Inferior parietal cortex (tissue), 1 donor: ENCODE measurements at regions not wholly inside any gene's neighbourhood (a gene's known extent, or its start where the extent isn't known, plus 50 kb on each side); places are given as distances from the start of the nearest gene placed in this dataset.
A peak's percentile ranks its signal among the peaks of the same experiment; 100 is the strongest.
"Not testable (repeated sequence)": the region's sequence is repeated elsewhere in the genome, so short reads cannot be mapped to it uniquely, and the experiment has no call there.

ENCODE experiments used
- DNase-seq: peaks from one replicate; pipeline ENCODE4 v3.0.0-alpha.2; 2016; ENCODE audit errors: extremely low spot score

DNA sequence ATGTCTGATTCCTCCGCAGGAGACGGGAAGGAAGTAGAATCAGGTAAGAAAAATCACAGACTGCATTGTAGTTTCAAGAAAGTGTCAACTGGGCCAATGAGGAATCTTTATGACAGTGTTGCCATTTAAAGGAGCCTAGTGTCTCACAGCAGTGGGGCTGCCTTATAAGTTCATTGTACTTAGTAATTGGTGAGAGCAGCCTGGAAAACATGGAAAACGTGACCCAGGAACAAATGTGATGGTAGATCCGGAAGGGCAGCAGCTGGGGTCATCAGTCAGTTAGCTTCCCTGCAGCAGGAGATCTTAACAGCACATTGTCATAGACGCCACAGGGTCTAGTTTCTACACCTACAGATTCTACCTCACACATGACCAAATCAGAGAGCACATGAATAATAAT is 630.0 kb upstream of the LMO3 start:
- no peak for DNase-seq

DNA sequence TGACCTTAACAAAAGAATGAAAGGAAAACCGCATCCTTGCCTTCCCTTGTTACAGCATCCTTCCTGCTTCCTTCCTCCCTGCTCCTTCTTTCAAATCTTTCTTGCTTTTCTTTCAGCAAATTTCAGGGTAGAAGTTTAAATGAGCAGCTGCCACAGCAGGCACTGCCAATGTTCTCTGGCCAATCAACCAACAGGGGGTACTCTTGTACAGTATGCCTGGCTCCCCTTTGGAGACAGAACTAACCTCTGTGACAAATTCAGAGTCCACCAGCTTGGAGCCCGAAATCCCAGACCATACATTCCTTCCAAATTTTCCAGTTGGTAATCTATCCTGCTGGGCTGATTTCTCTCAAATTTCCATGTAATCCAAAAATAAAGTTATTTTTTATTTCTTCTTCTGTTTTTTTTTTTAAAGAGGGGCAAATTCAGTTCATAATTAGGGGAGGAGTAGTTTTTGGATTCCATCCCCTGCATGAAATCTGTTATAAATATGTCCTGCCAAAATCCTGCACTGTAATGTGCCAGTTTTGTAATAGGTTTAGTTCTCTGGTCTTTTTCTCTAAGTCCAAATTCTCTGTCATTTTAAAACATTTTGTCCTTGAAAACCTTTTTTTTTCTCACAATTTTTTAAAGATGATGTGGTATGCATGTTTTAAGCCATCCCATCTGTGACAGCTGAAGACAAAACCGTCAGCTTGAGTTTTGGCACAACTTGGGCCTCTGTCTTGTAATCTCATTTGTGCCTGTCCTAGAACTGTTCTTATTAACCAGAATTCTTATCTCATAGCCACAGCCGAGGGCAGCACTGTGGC is 610.0 kb upstream of the LMO3 start:
- peak; percentile 59 for DNase-seq

DNA sequence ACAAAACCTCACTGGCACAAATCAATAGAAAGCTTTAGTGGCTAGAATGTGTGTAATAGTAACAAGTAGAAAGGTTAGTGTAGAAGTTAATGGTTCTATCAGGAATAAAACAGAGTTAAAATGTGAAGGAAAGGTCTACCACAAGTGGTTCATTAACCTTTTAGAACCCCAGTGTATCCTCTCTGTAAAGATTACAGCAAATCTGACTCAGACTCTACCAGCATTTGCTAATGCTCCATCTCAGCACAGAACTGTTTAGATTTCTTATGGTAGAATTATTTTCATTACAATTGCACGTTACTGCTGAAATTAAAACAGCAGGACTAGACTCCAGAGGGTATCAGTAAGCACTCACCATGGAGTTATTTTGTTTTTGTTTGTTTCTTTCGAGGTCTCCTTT is 609.0 kb upstream of the LMO3 start:
- no peak for DNase-seq

DNA sequence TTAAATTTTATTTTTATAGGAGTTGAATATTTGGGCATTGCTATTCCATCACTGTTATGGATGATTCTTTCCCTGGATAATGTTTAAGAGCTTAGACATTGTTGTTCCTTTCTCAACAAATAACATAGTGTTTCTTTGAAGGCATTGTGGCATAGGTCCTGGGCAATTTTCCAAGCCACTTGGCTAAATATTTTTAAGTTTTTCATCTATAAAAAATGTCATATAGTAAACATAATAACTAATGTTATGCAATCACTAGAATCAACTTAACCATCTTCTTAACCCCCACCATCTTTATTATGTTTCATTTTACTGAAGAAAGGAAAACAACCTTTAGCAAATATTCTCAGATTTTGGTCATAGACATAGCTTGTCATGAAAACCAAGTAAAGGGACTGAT is 600.6 kb upstream of the LMO3 start:
- DNase-seq: no peak

DNA sequence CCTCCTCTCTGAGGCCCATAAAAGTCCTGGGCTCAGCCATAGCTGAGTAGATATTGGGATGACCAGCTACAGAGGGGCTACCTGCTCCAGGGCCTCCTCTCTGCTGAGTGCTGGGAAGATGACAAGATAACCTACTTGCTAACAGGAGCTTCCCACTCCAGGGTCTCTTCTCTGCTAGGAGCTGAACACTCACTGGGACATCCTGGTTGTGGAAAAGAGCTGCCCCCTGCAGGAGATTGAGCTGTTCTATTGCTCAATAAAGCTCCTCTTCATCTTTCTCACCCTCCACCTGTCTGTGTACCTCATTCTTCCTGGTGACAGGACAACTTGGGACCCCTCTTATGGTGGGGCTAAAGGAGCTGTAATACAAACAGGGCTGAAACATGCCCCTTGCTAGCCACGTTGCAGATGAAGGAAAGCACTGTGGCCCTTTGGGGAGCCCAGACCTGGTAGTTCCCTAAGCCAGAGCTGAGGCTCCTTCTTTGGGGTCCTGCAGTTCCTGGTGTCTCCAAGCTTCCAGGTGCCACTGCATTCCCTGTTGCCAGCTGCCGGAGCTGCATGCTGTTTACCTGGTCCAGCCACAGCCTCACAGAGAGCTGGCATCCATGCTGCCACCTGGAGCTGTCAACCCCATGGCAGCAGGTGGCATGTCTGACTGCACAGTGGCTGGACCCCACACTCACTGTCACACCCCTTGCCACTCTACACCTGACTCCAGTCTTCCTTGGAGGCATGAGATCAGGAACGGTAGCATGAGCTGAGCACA is 598.5 kb upstream of the LMO3 start:
- no peak for DNase-seq

DNA sequence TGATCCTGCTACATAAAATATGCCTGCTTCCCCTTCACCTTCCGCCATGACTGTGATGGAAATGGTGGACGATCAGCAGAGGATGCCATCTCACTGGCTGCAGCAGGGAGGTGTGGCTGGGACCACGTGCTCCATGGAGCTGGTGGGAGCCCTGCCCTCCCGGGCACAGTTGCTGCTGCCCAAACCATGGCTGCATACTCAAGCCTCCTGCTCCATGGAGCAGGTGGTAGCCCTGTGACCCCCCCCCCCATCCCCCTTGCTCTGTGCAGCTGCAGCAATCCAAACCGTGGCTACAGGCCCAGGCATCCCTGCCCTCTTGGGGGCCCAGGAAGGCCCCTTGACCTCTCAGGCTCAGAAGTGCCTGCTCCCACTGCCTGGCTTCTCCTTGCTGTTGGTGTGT is 597.5 kb upstream of the LMO3 start:
- DNase-seq: no peak

DNA sequence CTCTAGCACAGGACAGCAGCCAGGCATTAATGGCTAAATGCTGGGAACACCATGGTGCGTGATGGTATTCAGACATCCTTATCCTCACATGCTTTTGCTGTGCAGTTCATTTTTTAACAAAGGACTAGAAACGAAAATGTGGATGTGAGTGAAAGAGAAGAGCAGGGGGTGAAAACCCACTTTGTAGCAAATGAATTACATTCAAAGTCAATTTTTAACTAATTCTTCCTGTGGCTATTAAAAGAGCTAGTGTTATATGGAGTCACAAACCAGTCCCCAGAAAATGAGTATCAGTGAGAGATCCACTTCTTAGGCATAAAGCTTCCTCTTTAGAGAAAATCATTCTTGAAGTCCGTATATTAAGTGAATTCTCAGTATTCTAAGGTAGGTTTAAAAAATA is 592.0 kb upstream of the LMO3 start:
- DNase-seq: no peak

DNA sequence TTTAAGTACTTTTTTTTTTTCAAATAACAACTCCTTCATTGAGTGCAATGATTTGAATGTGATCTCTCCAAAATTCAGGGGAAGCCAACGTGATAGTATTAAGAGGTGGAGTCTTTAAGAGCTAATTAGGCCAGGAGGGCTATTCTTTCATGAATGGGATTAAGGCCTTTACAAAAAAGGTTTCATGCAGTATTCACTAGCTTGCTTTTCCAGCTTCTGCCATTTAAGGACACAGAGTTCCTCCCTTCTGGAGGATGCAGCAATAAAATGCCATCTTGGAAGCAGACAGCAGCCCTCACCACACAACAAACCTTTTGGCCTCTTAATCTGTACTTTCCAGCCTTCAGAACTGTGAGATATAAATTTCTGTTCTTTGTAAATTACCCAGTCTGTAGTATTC is 586.8 kb upstream of the LMO3 start:
- DNase-seq: no peak

DNA sequence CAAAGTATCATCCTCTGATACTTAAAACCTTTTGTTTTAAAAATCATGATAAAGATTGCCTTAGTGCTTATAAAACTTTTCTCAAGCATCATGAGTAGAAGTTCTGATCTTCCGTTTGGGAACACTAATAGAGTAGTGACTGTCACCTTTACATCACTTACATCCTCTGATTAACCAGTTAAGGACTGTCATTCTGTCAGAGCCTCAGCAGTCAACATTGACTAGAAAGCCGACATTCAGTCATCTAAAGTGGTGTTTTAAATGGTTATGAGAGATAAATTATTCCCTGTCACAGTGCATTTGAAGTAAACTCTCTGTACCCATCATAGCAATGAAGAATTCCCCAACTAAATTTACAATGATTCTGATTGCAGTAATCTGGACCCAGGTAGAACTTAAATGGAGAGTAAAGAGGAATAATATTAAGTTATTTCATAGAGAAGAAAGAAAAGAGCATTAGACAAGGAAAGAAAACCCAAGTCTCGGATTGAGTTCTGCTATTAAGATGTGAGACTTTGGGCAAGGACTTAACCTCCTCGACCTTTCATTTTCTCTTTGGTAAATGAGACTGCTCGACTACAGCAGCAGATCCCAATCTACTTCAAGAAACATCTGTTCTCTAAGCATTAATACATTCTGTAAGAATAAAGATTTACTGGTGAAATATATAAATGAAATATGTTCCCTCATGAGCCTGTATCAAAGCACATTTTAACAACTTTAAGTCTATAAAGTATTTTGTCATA is 563.9 kb upstream of the LMO3 start:
- DNase-seq: no peak

DNA sequence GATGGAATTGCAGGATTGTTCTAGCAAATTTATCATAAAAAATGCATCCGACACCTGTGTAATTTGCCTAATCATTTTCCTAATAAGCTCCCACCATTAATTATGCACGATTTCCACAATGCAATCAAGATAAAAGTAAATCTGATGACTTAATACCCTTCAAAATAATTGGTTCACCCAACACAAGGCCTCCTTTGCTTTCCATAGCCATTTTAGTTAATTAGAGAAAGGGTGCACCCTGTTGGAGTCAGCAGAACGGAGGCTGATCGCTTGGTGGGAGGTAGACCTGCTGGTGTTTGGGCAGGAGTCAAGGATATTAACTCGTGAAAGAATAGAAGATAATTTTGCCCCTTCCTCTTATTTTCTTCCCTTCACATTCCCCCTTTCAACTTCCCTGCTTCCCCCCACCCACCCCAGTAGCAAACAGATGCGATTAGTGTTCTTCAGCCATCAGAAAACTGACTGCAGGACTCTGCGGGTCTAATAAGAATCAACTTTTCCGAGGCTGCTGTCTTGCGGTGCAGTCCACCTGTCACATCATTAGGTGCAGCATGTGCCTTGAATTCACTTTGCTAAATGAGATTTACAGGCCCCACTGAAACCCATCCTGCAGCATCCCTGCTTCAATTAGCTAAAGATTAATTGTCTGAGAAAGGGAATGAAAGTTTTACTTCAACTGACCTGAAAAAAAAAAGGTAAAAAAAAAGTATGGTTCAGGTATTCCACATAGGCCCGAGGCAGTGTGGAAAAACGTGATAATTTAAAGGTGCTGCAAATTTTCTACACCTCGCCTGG is 553.7 kb upstream of the LMO3 start:
- DNase-seq: no peak

DNA sequence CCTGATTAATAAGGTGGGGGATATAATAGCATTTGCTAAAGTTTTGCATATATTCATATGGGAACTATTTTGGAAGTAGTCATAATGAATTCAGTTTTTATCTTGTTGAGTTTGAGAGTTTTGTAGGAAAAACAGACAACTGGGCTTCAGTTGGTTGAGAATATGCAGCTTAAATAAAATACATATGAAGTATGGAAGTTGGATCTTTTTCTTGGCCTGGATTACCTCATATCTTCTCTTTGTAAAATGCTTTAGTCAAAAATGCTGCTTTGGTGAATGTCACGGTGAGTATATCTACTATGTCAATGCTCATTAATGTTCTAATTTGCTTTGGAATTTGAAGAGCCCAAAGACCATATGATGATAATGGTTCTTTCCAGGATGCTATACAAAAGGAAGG is 552.2 kb upstream of the LMO3 start:
- no peak for DNase-seq

DNA sequence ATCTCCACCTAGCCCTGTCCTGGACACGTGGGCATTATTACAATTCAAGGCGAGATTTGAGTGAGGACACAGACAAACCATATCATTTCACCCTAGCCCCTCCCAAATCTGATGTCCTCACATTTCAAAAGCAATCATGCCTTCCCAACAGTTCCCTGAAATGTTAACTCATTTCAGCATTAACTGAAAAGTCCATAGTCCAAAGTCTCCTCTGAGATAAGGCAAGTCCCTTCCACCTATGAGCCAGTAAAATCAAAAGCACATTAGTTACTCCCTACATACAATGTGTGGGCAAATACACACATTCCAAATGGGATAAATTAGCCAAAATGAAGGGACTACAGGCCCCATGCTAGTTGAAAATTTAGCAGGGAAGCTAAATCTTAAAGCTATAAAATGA is 546.0 kb upstream of the LMO3 start:
- no peak for DNase-seq

DNA sequence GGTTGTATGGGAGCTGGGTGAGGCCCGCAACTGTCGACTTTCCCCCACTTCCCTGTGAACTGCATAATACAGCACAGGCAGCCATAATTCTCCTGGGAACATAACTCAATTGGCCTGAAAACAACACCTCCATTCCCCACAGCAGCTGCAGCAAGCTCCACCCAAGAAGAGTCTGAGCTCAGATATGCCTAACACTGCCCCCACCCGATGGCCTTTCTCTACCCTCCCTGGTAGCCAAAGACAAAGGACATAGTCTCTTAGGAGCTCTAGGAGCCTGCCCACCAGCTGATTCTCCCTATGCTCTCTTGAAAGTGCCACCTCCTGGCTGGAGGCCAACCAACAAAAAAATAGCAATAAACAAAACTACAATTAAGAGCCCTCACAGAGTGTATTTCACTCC is 542.7 kb upstream of the LMO3 start:
- no peak for DNase-seq

DNA sequence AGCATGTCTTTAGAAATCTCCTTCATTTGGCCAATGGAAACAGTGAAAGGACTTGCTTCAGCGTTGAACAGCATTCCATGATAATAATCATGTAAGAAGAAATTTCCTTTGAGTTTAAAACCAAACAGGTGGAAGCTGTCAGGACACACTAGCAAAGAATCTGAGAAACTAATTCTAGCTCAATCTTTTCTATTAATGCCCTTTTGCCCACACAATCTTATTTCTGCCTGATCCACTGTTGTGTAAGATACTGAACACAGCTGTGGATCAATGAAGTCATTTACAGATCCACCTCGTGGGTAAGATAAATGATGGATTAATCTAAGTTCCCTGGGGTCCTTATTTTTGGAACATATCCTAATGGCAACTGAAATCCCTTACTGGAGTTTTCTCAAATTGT is 536.9 kb upstream of the LMO3 start:
- no peak for DNase-seq

DNA sequence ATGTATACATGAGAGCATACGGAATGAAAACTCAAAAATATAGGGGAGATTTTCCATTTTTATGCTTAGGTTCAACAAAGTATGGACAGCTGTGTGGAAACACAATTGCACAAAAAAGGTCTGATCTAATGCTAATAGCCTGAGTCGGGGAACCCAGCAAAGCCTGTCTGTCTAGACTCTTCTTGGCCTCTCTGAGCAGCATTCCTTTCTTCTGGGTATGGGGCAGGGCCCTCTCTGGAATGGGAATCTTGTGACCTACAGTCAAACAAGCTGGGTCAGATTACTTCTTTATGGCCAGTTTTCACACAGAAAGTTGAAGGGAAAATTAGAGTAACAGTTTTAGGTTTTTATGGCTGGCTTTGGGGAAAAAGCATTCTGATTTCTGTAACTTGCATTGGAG is 534.0 kb upstream of the LMO3 start:
- no peak for DNase-seq

DNA sequence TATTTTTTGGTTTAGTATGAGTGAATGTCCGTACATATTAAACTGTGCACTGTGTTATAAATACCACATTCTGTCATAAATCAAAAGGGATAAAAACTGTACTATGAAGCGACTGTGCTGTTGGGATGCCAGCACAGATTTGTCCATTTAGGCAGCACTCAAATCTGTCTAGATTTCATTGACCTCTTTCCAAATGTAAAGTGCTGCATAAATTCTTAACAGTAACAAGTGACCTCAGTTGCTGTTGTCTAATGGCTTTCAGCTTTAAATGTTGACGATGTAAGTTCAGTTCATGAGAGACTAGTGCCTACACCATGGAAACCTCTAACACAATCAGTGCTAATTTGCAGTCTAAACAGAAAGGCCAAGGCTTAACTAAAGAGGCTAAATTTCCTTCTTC is 531.4 kb upstream of the LMO3 start:
- no peak for DNase-seq

DNA sequence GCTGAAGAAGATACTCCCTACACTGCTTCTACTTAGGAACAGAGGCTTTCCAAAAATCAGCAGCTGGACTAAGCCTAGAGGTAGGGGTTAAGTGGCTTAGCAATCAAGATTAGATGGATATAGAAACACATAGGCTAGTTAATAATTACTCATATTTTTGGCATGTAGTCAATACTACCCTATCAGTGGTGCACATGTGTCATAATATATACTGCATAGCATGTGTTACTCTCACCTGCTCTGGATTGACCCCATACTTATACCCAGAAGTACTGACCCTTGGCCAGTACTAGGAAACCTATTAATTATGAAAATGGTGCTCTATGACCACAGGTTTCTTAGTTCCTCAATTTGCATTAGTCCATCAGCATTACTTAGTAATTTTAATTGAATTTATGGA is 528.4 kb upstream of the LMO3 start:
- no peak for DNase-seq

DNA sequence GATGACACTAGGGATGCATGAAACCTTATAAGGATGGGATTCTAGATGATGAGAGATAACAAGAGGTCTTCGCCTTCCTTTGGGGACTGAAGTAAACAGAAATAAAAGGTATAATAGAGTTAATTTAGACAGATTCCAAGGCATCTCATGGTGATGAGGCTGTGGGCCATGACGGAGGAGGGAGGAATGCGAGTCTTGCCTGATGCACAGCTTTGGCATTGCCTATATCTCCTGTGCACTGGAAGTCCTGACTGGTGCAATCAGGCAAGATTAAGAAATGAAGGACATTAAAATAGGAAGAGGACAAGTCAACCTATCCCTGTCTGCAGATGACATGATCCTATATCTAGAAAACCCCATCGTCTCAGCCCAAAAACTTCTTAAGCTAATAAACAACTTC is 526.4 kb upstream of the LMO3 start:
- DNase-seq: no peak

DNA sequence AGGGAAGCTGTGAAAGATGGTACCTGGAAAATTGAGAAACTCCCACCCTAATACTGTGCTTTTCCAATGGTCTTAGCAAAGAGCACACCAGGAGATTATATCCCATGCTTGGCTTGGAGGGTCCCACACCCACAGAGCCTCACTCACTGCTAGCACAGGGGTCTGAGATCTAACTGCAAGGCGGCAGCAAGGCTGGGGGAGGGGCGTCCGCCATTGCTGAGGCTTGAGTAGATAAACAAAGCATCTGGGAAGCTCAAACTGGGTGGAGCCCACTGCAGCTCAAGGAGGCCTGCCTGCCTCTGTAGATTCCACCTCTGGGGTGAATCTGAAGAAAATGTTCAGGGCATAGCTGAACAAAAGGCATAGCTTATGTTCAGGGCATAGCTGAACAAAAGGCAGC is 510.6 kb upstream of the LMO3 start:
- DNase-seq: not testable (repeated sequence)

DNA sequence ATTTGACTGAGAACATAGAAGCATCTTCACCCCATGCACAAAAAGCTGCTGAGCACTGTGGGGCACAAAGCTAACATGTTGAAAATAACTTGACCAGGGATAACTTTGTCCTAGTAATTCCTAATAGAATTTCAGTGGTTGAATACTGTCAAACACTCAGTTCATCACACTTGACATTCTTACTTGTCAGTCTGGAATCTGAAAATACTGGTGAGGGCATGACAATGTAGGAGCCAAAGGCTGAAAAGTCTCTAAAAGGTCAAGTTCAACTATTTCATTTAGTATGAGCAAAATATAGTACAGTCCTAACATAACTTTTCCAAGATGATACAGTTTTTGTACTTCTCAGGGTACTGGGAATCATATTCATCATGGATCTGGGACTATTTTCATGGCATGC is 504.4 kb upstream of the LMO3 start:
- DNase-seq: no peak

DNA sequence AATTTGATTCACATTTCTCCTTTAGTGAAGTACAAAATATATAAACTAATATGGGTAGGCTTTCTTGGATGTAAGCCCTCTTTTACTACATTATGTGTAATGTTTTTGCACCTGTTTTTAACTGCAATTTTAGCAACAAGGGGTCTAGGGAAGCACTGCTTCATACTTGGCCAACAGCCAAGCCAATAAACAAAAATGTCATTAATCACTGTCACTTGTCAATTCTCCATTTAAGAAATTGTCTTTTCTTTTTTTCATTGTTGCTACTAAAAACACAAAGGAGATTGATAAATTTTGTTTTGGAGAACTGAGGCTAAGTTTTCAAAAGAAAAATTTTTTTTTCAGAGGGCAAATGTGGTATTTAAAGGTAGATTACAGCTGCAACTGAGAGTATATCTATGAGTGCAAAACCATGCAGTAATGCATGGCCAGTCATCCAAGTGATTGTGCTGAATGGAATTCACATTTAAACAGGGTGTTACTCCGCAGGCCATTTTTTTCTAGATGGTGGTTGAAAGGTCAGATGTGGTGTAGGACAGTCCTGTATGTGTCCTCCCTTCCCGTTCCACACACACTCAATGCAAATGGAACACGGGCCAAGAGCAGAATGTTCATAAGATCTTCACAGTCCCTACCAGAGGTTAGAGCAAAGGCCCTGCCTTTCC is 503.0 kb upstream of the LMO3 start:
- no peak for DNase-seq
